C4-2B (cell line): ENCODE measurements at regions not wholly inside any gene's neighbourhood (a gene's known extent, or its start where the extent isn't known, plus 50 kb on each side); places are given as distances from the start of the nearest gene placed in this dataset.

Experiments
- H3K27ac ChIP-seq: fragments of 450-650 bp; 2 replicates; pipeline ENCODE4 v1.5.1; 2017
- ZFX ChIP-seq: fragments of 450-650 bp; IDR thresholded peaks from 2 replicates; pipeline ENCODE4 v1.6.1; 2017
- TF ChIP-seq, protein P1 (sequence below): fragments of 450-650 bp; conservative IDR thresholded peaks from 2 replicates; pipeline ENCODE4 v1.5.1; 2017; ENCODE audit warnings: mild to moderate bottlenecking

DNA sequence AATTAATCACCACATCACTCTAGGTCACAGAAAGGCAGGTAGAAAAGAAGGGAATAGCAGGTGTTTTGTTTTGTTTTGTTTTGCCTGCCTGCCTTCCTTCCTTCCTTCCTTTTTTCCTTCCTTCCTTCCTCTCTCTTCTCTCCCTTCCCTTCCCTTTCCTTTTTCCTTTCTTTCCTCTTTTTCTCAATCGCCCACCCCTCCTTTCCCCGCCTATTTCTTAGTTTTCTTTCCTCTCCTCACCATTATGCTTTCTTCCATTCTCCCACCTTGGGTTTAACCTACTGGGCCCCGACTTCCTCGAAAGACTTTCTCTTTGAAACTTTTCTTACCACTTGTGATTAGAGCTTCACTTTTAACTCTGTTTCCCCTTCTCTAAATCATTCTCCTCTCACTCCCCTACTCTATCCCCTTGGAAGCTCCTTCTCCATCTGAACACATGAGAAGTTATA lies 231.3 kb upstream of the CD180 start:
- TF ChIP-seq ZFX = no peak
- TF ChIP-seq, protein P1, sequence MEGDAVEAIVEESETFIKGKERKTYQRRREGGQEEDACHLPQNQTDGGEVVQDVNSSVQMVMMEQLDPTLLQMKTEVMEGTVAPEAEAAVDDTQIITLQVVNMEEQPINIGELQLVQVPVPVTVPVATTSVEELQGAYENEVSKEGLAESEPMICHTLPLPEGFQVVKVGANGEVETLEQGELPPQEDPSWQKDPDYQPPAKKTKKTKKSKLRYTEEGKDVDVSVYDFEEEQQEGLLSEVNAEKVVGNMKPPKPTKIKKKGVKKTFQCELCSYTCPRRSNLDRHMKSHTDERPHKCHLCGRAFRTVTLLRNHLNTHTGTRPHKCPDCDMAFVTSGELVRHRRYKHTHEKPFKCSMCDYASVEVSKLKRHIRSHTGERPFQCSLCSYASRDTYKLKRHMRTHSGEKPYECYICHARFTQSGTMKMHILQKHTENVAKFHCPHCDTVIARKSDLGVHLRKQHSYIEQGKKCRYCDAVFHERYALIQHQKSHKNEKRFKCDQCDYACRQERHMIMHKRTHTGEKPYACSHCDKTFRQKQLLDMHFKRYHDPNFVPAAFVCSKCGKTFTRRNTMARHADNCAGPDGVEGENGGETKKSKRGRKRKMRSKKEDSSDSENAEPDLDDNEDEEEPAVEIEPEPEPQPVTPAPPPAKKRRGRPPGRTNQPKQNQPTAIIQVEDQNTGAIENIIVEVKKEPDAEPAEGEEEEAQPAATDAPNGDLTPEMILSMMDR = no peak
- no peak overlapping the region for H3K27ac ChIP-seq

DNA sequence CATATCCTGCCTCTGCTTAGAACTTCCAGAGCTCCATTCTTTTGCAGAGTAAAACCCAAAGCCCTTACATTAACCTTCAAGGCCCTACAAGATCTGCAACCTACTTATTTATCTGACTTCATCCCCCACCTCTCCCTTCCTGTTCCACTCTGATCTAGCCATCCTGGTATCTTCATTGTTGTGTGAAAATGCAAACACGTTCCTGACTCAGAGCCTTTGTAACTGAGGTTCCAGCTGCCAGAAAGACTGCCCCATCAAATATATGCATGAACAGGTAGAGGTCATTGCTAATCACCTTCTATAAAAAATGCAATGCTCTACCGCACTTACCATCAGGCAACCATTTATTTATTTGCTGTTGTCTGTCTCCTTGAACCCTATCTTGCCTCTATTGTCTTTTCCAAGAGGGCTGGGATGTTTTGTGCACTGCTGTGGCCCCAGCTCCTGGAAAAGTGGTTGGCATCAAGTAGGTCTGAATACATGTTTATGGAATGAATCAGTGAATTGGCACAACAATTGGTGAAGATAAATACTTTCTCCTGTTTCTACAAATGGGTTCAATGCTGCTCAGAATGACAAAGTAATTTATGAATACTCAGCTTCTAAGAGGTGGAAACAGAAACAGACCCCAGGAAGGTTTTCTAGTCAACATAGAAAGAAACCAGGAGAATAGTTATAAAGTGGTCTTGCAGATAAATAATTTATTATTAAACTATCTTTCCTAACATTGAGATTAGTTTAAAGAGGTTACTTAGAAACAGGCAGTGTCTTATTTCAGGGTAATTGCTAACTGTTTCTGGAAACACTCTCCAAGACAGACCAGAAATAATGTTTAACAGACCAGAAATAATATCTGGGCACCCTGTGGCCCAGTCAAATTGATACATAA lies 230.6 kb upstream of the CD180 start:
- TF ChIP-seq, protein P1 = no peak
- no peak for TF ChIP-seq ZFX

DNA sequence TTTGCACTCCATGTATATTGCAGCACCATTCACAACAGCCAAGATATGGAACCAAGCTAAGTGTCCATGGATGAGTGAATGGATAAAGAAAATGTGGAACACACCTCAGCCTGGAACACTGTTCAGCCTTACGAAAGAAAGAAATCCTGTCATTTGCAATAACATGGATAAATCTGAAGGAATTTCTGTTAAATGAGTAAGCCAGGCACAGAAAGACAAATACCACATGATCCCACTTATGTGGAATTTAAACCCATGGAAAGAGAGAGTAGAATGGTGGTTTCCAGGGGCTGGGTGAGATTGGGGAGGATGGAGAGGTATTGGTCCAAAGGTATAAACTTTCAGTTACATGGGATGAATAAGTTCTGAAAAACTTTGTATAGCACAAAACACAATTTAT lies 228.9 kb upstream of the CD180 start:
- TF ChIP-seq, protein P1 = no peak
- TF ChIP-seq ZFX = no peak
- no peak overlapping the region for H3K27ac ChIP-seq

More for the DNA sequence above, 230.6 kb upstream of the CD180 start:
- H3K27ac ChIP-seq = no peak overlapping the region

DNA sequence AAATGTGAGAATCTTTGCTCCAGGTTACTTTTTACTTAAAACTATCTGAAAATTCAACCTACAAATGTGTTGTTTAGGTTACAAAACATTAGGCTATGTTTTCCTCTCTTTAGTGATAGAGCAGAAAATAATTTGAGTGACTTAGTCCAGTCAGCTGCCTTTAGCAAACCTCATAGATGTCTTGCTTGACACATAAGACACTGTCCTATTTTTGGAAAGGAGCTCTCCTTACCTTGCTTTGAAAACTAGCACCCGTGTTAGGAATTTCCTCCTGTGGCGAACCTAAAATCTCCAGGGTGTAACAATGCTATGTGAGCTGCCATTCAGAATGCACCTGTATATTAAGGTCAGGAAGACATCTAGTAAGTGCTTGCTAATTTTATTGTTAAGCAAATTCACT lies 221.2 kb upstream of the CD180 start:
- TF ChIP-seq ZFX = no peak
- TF ChIP-seq, protein P1 = no peak
- no peak overlapping the region for H3K27ac ChIP-seq

DNA sequence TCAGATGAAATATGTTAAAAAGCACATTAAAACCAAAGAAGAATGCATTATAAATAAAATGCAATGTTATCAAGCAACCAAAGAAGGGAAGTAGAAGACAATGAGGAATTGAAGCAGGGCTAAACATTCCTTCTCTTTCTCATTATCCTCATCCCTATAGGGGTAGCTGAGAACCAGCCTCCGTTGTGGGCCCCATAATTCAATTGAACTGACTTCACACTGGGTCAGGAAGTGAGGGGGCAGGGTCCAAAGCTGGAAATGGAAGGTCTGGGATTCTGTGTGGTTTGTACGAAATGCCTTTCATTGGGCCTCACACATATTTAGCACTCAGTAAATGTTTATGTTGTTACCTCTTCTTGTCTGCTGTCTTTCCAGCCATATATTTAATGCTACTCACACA lies 220.4 kb upstream of the CD180 start:
- H3K27ac ChIP-seq = no peak overlapping the region
- no peak for TF ChIP-seq ZFX
- TF ChIP-seq, protein P1 = no peak

DNA sequence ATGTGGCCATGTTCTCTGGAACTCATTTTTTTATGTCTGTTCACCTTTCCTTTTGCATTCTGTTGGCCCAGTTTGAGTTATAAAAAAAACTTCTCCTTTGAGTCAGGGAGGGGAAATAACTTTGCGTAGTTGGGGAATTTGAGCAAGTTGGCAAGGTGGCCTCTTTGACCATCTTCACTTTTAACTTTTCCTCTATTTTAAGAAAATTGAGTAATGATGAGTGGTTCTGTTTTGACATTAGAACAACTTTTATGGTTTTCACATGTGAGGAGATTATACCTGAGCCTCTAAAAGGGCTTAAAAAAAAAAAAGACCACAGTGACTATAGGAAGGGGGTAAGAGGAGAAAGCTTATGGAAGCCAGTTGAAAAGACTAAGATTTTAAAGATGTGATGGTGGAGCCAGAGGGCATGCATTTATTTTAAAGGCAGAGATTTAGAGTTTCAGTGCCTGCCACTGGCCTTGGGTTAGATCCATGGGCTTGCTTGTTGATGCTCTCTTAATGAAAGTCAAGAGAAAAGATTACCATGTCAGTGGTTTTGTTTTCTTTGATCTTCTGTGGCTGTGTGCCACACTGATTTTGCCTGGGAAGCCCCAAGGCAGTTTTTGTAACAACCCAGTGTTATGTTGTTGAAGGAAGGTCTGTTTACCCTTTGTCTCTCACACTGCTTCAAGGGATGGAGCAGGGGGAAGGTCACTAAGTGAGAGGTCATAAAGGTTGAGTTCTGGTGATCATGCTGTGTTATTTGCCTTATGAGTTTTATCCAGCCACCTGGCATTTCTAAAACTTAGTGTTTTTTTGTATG lies 219.7 kb upstream of the CD180 start:
- TF ChIP-seq, protein P1 = no peak
- no peak for TF ChIP-seq ZFX
- H3K27ac ChIP-seq = no peak overlapping the region

DNA sequence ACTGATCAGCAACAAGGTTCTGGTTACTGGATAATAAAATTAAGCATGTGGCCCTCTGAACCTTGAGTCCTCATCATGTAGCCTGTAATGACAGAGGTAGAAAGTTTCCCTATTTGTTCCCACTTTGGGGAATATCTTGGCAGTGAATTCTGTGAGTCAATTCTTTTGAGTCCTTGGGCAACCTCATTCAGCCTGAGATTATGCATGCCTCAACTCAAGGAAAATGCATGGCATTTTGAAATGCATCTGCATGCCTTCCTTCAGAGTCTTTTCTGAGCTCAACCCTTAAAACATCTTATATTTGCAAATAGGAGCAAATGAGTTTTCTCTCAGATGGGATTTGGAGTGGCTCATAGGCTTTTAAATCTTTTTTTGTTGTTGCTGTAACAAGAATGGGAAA lies 218.1 kb upstream of the CD180 start:
- TF ChIP-seq, protein P1 = no peak
- no peak for TF ChIP-seq ZFX
- H3K27ac ChIP-seq = no peak overlapping the region
